Right atrium auricular region (tissue), 2 donors: ENCODE measurements at regions not wholly inside any gene's neighbourhood (a gene's known extent, or its start where the extent isn't known, plus 50 kb on each side); places are given as distances from the start of the nearest gene placed in this dataset.

Source experiments
- DNase-seq: peaks from one replicate; pipeline ENCODE4 v3.0.0-alpha.2; 2019; ENCODE audit warnings: low spot score
- H3K27ac ChIP-seq, 2 donors: fragments of 200-600 bp; sonication (generic); 1 replicate in 1 of 2; 2 replicates in 1 of 2; pipeline ENCODE4 v1.5.1; 2016 to 2019
- H3K27me3 ChIP-seq, 2 donors: fragments of 200-600 bp; sonication (generic); one replicate each; pipeline versions ENCODE4 v1.5.1 to v1.6.0; 2017 to 2019
- H3K36me3 ChIP-seq: fragments of 200-600 bp; sonication (generic); one replicate; pipeline ENCODE4 v1.5.1; 2016
- H3K4me1 ChIP-seq, 2 donors: fragments of 200-600 bp; sonication (generic); one replicate each; pipeline versions ENCODE4 v1.5.1 to v1.6.0; 2017 to 2019
- H3K4me3 ChIP-seq, 2 donors: fragments of 200-600 bp; sonication (generic); 1 replicate in 1 of 2; 2 replicates in 1 of 2; pipeline ENCODE4 v1.5.1; 2017 to 2019; ENCODE audit warnings: mild to moderate bottlenecking in 1 of 2, moderate library complexity in 1 of 2
- H3K9me3 ChIP-seq, 2 donors: fragments of 200-600 bp; sonication (generic); one replicate each; pipeline ENCODE4 v1.5.1; 2019
- CTCF ChIP-seq, 2 donors: fragments of 200-600 bp; sonication (generic); IDR thresholded peaks; one replicate each; pipeline ENCODE4 v1.5.1; 2019; ENCODE audit warnings: antibody characterized with exemption in 2 of 2

- DNase-seq, result no peak
- no peaks in the 10 kb centered on the region for H3K27me3 ChIP-seq
- H3K4me1 ChIP-seq, result no peaks in the 10 kb centered on the region
- no peak for TF ChIP-seq CTCF (IDR thresholded peaks at IDR 0.05)
- H3K36me3 ChIP-seq, result no peaks in the 10 kb centered on the region
- no peak overlapping the region for H3K4me3 ChIP-seq
- H3K27ac ChIP-seq, result no peak overlapping the region
- peaks cover 0 to 9% of the 10 kb centered on the region in 2 donors for H3K9me3 ChIP-seq
Observed at GRCh38 chr2:59073286-59073685, 832.2 kb upstream of the FANCL start.

DNA sequence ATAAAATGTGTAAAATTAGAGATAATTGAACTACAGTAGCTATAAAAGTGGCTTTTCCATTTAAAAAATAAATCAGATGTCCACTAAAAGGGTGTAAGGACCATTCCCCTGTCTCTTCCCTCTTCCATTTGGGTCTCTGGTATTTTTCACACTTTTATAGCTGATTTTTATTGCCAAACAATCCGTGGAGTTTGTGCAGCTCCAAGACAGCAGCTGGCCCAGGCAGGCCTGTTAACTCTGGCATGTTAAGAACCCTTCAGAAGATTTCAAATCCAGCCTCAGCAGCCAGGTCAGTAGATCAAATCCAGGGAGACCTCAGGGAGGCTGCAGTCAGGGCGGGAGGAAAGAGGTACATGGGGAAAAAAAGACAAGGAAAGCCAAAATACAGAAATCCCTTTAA, 827.1 kb upstream of the FANCL start:
- Histone ChIP-seq H3K27ac (no peak overlapping the region), H3K36me3 (no peaks in the 10 kb centered on the region), H3K4me1 (no peaks in the 10 kb centered on the region), H3K27me3 (no peaks in the 10 kb centered on the region), H3K9me3 (peaks cover 0 to 9% of the 10 kb centered on the region in 2 donors), H3K4me3 (no peak overlapping the region)
- DNase-seq, result no peak
- TF ChIP-seq CTCF (IDR thresholded peaks at IDR 0.05), result no peak

- DNase-seq, result no peak
- H3K27ac ChIP-seq, result no peak overlapping the region
- H3K4me3 ChIP-seq, result no peak overlapping the region
- no peak for TF ChIP-seq CTCF (IDR thresholded peaks at IDR 0.05)
- peaks cover 0 to 7% of the 10 kb centered on the region in 2 donors for H3K9me3 ChIP-seq
- H3K36me3 ChIP-seq, result no peaks in the 10 kb centered on the region
- no peaks in the 10 kb centered on the region for H3K4me1 ChIP-seq
- H3K27me3 ChIP-seq, result no peaks in the 10 kb centered on the region
Observed at GRCh38 chr2:59066787-59067399, 825.8 kb upstream of the FANCL start.

DNA sequence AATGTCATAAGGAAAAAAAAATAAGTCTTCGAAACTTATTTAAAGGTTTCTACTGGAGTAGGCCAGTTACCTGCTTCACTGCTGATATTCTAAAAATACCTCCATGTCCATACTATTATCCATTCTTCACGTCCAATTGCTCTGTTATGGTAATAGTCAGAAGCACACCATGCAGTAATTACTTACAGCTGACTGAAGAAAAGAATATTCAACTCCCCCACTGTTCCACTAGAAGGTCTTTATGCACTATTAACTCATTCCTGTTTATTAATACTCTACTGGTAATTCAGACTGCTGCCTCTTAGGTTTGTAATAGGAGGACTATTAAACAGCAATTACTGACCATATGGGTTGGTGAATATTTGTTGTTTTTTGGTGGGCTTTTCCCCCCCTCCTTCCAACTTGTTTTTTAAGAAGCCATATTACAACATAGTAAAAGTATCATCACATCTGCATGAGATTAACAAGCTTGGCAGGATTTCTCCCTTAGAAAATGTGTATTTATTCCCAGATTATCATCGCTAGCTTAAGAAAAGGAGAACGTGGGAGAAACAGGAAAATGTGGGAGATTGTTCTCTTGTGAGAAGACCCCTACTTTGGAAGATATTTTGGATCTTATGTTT, 806.4 kb upstream of the FANCL start:
- no peak overlapping the region for H3K4me3 ChIP-seq
- DNase-seq, result no peak
- H3K4me1 ChIP-seq, result no peaks in the 10 kb centered on the region
- H3K27ac ChIP-seq, result no peak overlapping the region
- TF ChIP-seq CTCF (IDR thresholded peaks at IDR 0.05), result no peak
- H3K36me3 ChIP-seq, result no peaks in the 10 kb centered on the region
- H3K9me3 ChIP-seq, result no peaks in the 10 kb centered on the region
- H3K27me3 ChIP-seq, result no peaks in the 10 kb centered on the region

- Histone ChIP-seq H3K9me3 (no peaks in the 10 kb centered on the region), H3K27me3 (no peaks in the 10 kb centered on the region), H3K36me3 (no peaks in the 10 kb centered on the region), H3K4me1 (no peaks in the 10 kb centered on the region), H3K27ac (no peak overlapping the region), H3K4me3 (no peak overlapping the region)
- no peak for TF ChIP-seq CTCF (IDR thresholded peaks at IDR 0.05)
- no peak for DNase-seq
Observed at GRCh38 chr2:59046401-59047372, 805.6 kb upstream of the FANCL start.
